Activated CD4-positive, alpha-beta memory T cell treated with anti-CD3 and anti-CD28 coated beads for 36 hours (primary cell): ENCODE measurements at regions not wholly inside any gene's neighbourhood (a gene's known extent, or its start where the extent isn't known, plus 50 kb on each side); places are given as distances from the start of the nearest gene placed in this dataset.
A peak's percentile ranks its signal among the peaks of the same experiment; 100 is the strongest.
"Not testable (repeated sequence)": the region's sequence is repeated elsewhere in the genome, so short reads cannot be mapped to it uniquely, and the experiment has no call there.

Source experiments
- CTCF ChIA-PET: fragments of 350-600 bp; sonication (Branson Sonifier 250); formaldehyde crosslinking; loops from one replicate; lab custom pipeline; 2021; ENCODE audit warnings: antibody characterized with exemption, inconsistent platforms; lab: Charles Lee
- POLR2A ChIA-PET: fragments of 350-600 bp; sonication (Branson Sonifier 250); formaldehyde crosslinking; loops from one replicate; lab custom pipeline; 2021; ENCODE audit warnings: antibody characterized with exemption; lab: Charles Lee
- DNase-seq: peaks from one replicate; pipeline ENCODE4 v3.0.0-alpha.2; 2020
- H3K27ac Mint-ChIP-seq: one replicate; pipeline ENCODE4 v1.8.0; 2021; ENCODE audit warnings: mixed read lengths
- H3K27me3 Mint-ChIP-seq: one replicate; pipeline ENCODE4 v1.8.0; 2021; ENCODE audit warnings: mixed read lengths
- H3K36me3 Mint-ChIP-seq: one replicate; pipeline ENCODE4 v1.8.0; 2021; ENCODE audit warnings: mixed read lengths
- H3K4me1 Mint-ChIP-seq: one replicate; pipeline ENCODE4 v1.8.0; 2021; ENCODE audit warnings: low read depth, mixed read lengths
- H3K4me3 Mint-ChIP-seq: one replicate; pipeline ENCODE4 v1.8.0; 2021; ENCODE audit warnings: mild to moderate bottlenecking, mixed read lengths
- H3K9me3 Mint-ChIP-seq: one replicate; pipeline ENCODE4 v1.8.0; 2021; ENCODE audit warnings: mixed read lengths
- intact Hi-C: fragments of 100-400 bp; cut with micrococcal nuclease; formaldehyde crosslinking; loops from one replicate; pipeline ENCODE4 v1.15.1; 2023

- H3K27me3 Mint-ChIP-seq, result peaks cover 12% of the 10 kb centered on the region
- H3K27ac Mint-ChIP-seq, result no peak overlapping the region
- no peaks in the 10 kb centered on the region for H3K4me1 Mint-ChIP-seq
- no peaks in the 10 kb centered on the region for H3K36me3 Mint-ChIP-seq
- DNase-seq, result no peak
- intact Hi-C loops, result no loop called here
- ChIA-PET CTCF (interaction anchor here (0.6 to 0.8 kb wide), 2 partner anchors 50 to 284 kb away, joined by 3 read pairs; no protein-coding TSS in a partner anchor), POLR2A (no interaction called here)
- no peak overlapping the region for H3K4me3 Mint-ChIP-seq
- H3K9me3 Mint-ChIP-seq, result no peaks in the 10 kb centered on the region
These were observed 251.6 kb upstream of the FAM78B start for GRCh38 chr1:166418344-166418933.

- H3K27me3 Mint-ChIP-seq, DNase-seq, H3K4me3 Mint-ChIP-seq, H3K9me3 Mint-ChIP-seq, POLR2A ChIA-PET, intact Hi-C loops, H3K27ac Mint-ChIP-seq, CTCF ChIA-PET, H3K4me1 Mint-ChIP-seq, H3K36me3 Mint-ChIP-seq: not testable (repeated sequence)
These were observed 255.8 kb upstream of the FAM78B start for GRCh38 chr1:166422586-166422985.

- no peak overlapping the region for H3K4me3 Mint-ChIP-seq
- peaks cover 6% of the 10 kb centered on the region for H3K27me3 Mint-ChIP-seq
- H3K4me1 Mint-ChIP-seq, result no peaks in the 10 kb centered on the region
- DNase-seq, result no peak
- no peak overlapping the region for H3K27ac Mint-ChIP-seq
- POLR2A ChIA-PET, result no interaction called here
- no peaks in the 10 kb centered on the region for H3K9me3 Mint-ChIP-seq
- CTCF ChIA-PET, result interaction anchor here (1.1 kb wide), 2 partner anchors 505 to 508 kb away, joined by 3 read pairs; no protein-coding TSS in a partner anchor
- intact Hi-C loops, result loop anchor here (1.0 kb wide), 1 partner anchor 504 kb away; no protein-coding TSS in a partner anchor
- H3K36me3 Mint-ChIP-seq, result no peaks in the 10 kb centered on the region
These were observed 265.9 kb upstream of the FAM78B start for GRCh38 chr1:166432655-166433054.

- CTCF ChIA-PET, result interaction anchor here (1.1 kb wide), 1 partner anchor 506 kb away, joined by 3 read pairs; no protein-coding TSS in a partner anchor
- DNase-seq, H3K4me1 Mint-ChIP-seq, POLR2A ChIA-PET, H3K9me3 Mint-ChIP-seq, H3K36me3 Mint-ChIP-seq, H3K27ac Mint-ChIP-seq, H3K4me3 Mint-ChIP-seq, H3K27me3 Mint-ChIP-seq: not testable (repeated sequence)
- intact Hi-C loops, result loop anchor here (1.0 kb wide), 1 partner anchor 505 kb away; no protein-coding TSS in a partner anchor
These were observed 266.9 kb upstream of the FAM78B start for GRCh38 chr1:166433404-166434304.

GRCh38 chr1:166457700-166458099 lies 290.9 kb upstream of the FAM78B start:
- intact Hi-C loops, result no loop called here
- H3K36me3 Mint-ChIP-seq, result no peaks in the 10 kb centered on the region
- no peak overlapping the region for H3K4me3 Mint-ChIP-seq
- H3K9me3 Mint-ChIP-seq, result no peaks in the 10 kb centered on the region
- no peaks in the 10 kb centered on the region for H3K4me1 Mint-ChIP-seq
- ChIA-PET POLR2A (no interaction called here), CTCF (interaction anchor here (2.0 kb wide), 1 partner anchor 21 kb away, joined by 7 read pairs; no protein-coding TSS in a partner anchor)
- DNase-seq, result no peak
- H3K27me3 Mint-ChIP-seq, result no peaks in the 10 kb centered on the region
- no peak overlapping the region for H3K27ac Mint-ChIP-seq

GRCh38 chr1:166464333-166464732 lies 297.5 kb upstream of the FAM78B start:
- H3K27me3 Mint-ChIP-seq, result peaks cover 10% of the 10 kb centered on the region
- CTCF ChIA-PET, result no interaction called here

GRCh38 chr1:166470014-166470413 lies 303.2 kb upstream of the FAM78B start:
- DNase-seq, result no peak
- H3K27me3 Mint-ChIP-seq, result peaks cover 18% of the 10 kb centered on the region
- ChIA-PET CTCF (interaction anchor here (2.0 kb wide), 1 partner anchor 9 kb away, joined by 7 read pairs; no protein-coding TSS in a partner anchor), POLR2A (no interaction called here)
- no peaks in the 10 kb centered on the region for H3K4me1 Mint-ChIP-seq
- intact Hi-C loops, result no loop called here
- no peak overlapping the region for H3K27ac Mint-ChIP-seq
- H3K9me3 Mint-ChIP-seq, result peaks cover 4% of the 10 kb centered on the region
- H3K36me3 Mint-ChIP-seq, result no peaks in the 10 kb centered on the region
- no peak overlapping the region for H3K4me3 Mint-ChIP-seq

More at GRCh38 chr1:166464333-166464732, 297.5 kb upstream of the FAM78B start:
- DNase-seq, result no peak
- Mint-ChIP-seq H3K27ac (no peak overlapping the region), H3K4me1 (no peaks in the 10 kb centered on the region), H3K9me3 (peaks cover 10% of the 10 kb centered on the region), H3K4me3 (no peak overlapping the region), H3K36me3 (no peaks in the 10 kb centered on the region)
- intact Hi-C loops, result no loop called here
- POLR2A ChIA-PET, result no interaction called here

- ChIA-PET POLR2A (no interaction called here), CTCF (interaction anchor here (2.0 kb wide), 1 partner anchor 8 kb away, joined by 7 read pairs; no protein-coding TSS in a partner anchor)
- Mint-ChIP-seq H3K36me3 (no peaks in the 10 kb centered on the region), H3K4me3 (no peak overlapping the region), H3K4me1 (no peaks in the 10 kb centered on the region), H3K27me3 (peaks cover 18% of the 10 kb centered on the region), H3K9me3 (peaks cover under 1% of the 10 kb centered on the region), H3K27ac (no peak overlapping the region)
- intact Hi-C loops, result no loop called here
- no peak for DNase-seq
These were observed 303.6 kb upstream of the FAM78B start for GRCh38 chr1:166470441-166470840.

GRCh38 chr1:166471359-166471758 lies 304.6 kb upstream of the FAM78B start:
- Mint-ChIP-seq H3K4me3 (no peak overlapping the region), H3K36me3 (no peaks in the 10 kb centered on the region), H3K27me3 (peaks cover 18% of the 10 kb centered on the region), H3K9me3 (no peaks in the 10 kb centered on the region), H3K27ac (no peak overlapping the region), H3K4me1 (no peaks in the 10 kb centered on the region)
- no peak for DNase-seq
- CTCF ChIA-PET, result interaction anchor here (2.0 kb wide), 1 partner anchor 8 kb away, joined by 7 read pairs; no protein-coding TSS in a partner anchor
- intact Hi-C loops, result no loop called here
- POLR2A ChIA-PET, result no interaction called here

- ChIA-PET CTCF (interaction anchor here (0.6 to 4.8 kb wide), 27 partner anchors 9 to 1087 kb away, joined by 3 to 41 read pairs (median 4); no protein-coding TSS in a partner anchor), POLR2A (no interaction called here)
- DNase-seq, result peak; percentile 68
- intact Hi-C loops, result loop anchor here (1.0 to 2.0 kb wide), 3 partner anchors 551 to 580 kb away; no protein-coding TSS in a partner anchor
- H3K27me3 Mint-ChIP-seq, result no peaks in the 10 kb centered on the region
- no peaks in the 10 kb centered on the region for H3K9me3 Mint-ChIP-seq
- no peaks in the 10 kb centered on the region for H3K36me3 Mint-ChIP-seq
- H3K4me1 Mint-ChIP-seq, result no peaks in the 10 kb centered on the region
- H3K4me3 Mint-ChIP-seq, result no peak overlapping the region
- H3K27ac Mint-ChIP-seq, result no peak overlapping the region
These were observed 312.3 kb upstream of the FAM78B start for GRCh38 chr1:166479052-166479631.

- H3K27me3 Mint-ChIP-seq, result no peaks in the 10 kb centered on the region
- H3K36me3 Mint-ChIP-seq, result no peaks in the 10 kb centered on the region
- H3K27ac Mint-ChIP-seq, result no peak overlapping the region
- H3K4me3 Mint-ChIP-seq, result no peak overlapping the region
- POLR2A ChIA-PET, result no interaction called here
- CTCF ChIA-PET, result no interaction called here
- intact Hi-C loops, result loop anchor here (10.0 kb wide), 2 partner anchors 390 to 890 kb away; partner anchors contain the start of gene TADA1
- no peaks in the 10 kb centered on the region for H3K9me3 Mint-ChIP-seq
- peaks cover 8% of the 10 kb centered on the region for H3K4me1 Mint-ChIP-seq
- no peak for DNase-seq
These were observed 317.7 kb upstream of the FAM78B start for GRCh38 chr1:166484471-166484870.

GRCh38 chr1:166484871-166485270 lies 318.1 kb upstream of the FAM78B start:
- no peaks in the 10 kb centered on the region for H3K9me3 Mint-ChIP-seq
- DNase-seq, result no peak
- intact Hi-C loops, result loop anchor here (10.0 kb wide), 2 partner anchors 390 to 890 kb away; partner anchors contain the start of gene TADA1
- POLR2A ChIA-PET, result no interaction called here
- H3K27me3 Mint-ChIP-seq, result no peaks in the 10 kb centered on the region
- no peak overlapping the region for H3K4me3 Mint-ChIP-seq
- CTCF ChIA-PET, result no interaction called here
- no peak overlapping the region for H3K27ac Mint-ChIP-seq
- H3K36me3 Mint-ChIP-seq, result no peaks in the 10 kb centered on the region
- peaks cover 8% of the 10 kb centered on the region for H3K4me1 Mint-ChIP-seq
